PC-3 (cell line): ENCODE measurements at regions not wholly inside any gene's neighbourhood (a gene's known extent, or its start where the extent isn't known, plus 50 kb on each side); places are given as distances from the start of the nearest gene placed in this dataset.

Source experiments
- EZH2 ChIP-seq: fragments of 300-600 bp; sonication (generic); IDR thresholded peaks from one replicate; pipeline ENCODE4 v1.6.1; 2017; ENCODE audit warnings: antibody characterized with exemption, mild to moderate bottlenecking, low read length; ENCODE audit not compliant: unreplicated experiment
- TF ChIP-seq, protein P1 (sequence below): fragments of 300-600 bp; sonication (generic); conservative IDR thresholded peaks from 2 replicates; pipeline ENCODE4 v1.5.1; 2017; ENCODE audit warnings: antibody characterized with exemption, low read depth, mild to moderate bottlenecking, low read length

DNA sequence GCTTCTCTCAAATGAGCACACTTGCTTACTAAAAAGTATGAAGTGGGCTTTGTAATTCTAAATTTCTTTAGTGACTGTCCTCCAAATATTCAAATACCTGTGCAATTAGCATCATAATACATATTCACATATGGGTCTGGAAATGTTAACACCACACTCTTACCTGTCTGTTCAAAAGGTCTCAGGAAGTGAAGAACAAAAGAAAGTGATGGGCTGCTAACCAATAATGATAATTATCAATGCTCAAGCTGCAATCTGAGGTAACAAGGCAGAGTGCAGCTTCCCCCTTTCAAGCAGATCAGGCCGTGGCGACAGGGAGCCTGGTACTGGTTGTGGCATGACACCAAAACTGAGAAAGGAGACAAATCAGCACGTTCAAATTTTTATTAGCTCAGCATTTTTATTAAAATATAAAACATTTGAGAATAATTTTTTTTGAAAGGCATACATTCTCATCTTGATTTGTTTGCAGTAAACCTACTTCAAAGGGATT, 1044.7 kb upstream of the EPHA7 start:
- TF ChIP-seq, protein P1, sequence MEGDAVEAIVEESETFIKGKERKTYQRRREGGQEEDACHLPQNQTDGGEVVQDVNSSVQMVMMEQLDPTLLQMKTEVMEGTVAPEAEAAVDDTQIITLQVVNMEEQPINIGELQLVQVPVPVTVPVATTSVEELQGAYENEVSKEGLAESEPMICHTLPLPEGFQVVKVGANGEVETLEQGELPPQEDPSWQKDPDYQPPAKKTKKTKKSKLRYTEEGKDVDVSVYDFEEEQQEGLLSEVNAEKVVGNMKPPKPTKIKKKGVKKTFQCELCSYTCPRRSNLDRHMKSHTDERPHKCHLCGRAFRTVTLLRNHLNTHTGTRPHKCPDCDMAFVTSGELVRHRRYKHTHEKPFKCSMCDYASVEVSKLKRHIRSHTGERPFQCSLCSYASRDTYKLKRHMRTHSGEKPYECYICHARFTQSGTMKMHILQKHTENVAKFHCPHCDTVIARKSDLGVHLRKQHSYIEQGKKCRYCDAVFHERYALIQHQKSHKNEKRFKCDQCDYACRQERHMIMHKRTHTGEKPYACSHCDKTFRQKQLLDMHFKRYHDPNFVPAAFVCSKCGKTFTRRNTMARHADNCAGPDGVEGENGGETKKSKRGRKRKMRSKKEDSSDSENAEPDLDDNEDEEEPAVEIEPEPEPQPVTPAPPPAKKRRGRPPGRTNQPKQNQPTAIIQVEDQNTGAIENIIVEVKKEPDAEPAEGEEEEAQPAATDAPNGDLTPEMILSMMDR: no peak
- no peak for TF ChIP-seq EZH2
